ENCODE measurements at regions not wholly inside any gene's neighbourhood (a gene's known extent, or its start where the extent isn't known, plus 50 kb on each side); places are given as distances from the start of the nearest gene placed in this dataset.

DNA sequence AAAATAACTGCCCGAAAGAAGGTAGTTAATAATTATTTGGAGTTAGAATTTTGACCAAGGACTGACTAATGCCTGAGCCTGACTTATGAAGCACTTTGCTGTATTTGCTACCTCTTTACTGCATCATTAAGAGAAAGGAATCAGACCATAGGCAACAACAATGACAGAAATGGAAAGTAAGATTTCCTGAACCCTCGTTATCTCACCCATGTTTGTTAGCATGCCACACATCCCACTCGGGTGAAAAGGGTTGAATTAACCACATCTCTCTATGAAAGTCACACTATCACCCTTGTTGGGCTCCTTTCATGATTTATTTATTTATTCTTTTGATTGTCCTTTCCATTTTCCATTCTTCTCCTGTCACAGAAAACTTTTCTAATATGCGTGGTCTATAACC, 59.6 kb downstream of the OLIG3 start:
- TF ChIP-seq, protein P1, sequence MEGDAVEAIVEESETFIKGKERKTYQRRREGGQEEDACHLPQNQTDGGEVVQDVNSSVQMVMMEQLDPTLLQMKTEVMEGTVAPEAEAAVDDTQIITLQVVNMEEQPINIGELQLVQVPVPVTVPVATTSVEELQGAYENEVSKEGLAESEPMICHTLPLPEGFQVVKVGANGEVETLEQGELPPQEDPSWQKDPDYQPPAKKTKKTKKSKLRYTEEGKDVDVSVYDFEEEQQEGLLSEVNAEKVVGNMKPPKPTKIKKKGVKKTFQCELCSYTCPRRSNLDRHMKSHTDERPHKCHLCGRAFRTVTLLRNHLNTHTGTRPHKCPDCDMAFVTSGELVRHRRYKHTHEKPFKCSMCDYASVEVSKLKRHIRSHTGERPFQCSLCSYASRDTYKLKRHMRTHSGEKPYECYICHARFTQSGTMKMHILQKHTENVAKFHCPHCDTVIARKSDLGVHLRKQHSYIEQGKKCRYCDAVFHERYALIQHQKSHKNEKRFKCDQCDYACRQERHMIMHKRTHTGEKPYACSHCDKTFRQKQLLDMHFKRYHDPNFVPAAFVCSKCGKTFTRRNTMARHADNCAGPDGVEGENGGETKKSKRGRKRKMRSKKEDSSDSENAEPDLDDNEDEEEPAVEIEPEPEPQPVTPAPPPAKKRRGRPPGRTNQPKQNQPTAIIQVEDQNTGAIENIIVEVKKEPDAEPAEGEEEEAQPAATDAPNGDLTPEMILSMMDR (IDR thresholded peaks at IDR 0.05): no peak
- no peak for TF ChIP-seq ZFX (IDR thresholded peaks at IDR 0.05; ENCODE audit: borderline replicate concordance)
- H3K27ac ChIP-seq: no peak overlapping the region

DNA sequence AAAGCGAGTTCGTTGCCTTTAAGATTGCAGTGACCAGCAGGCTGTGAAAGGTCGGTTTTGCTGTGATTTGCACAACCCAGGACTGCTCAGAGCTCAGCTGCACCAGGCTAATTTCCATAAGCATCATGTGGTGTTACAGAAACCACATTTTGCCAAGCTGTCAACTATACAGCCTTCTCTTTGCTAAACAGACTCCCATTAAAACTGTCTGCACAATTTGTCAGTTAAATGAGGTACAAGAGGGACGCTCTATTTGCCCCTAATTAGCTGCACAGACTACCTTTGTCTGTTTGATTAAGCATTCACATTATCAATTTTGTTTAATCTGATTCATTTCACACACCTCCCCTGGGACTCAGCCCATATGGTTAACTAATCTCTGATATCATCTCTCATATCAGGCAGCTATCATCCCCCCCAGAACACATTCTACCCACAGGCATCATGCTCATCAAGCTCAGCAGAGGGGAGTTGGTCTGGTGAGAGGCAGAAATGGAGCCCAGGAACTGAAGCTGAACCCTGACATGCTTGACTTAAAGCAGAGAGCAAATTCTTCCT, 62.1 kb downstream of the OLIG3 start:
- H3K27ac ChIP-seq: no peak overlapping the region
- no peak for TF ChIP-seq ZFX (IDR thresholded peaks at IDR 0.05; ENCODE audit: borderline replicate concordance)
- TF ChIP-seq, protein P1 (IDR thresholded peaks at IDR 0.05): no peak

DNA sequence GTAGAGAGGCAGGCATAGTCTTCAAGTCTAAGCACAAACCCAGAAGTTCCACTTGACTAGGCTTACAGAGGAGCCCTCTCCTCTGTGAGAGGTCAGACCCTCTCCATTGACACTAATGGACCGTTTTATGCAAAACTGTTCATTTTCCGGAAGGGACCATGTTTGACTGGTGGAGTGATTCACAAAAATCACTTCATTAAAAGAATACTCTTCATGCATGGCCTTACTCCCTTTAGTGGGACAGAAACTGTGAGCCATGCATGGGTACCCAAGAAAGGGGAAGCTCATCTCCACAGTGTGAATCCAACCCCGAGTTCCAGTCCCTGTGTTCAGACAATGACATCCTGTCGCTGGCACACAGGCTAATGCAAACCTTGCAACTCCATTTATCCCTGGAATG, 63.2 kb downstream of the OLIG3 start:
- TF ChIP-seq, protein P1 (IDR thresholded peaks at IDR 0.05): no peak
- TF ChIP-seq ZFX (IDR thresholded peaks at IDR 0.05; ENCODE audit: borderline replicate concordance): no peak
- H3K27ac ChIP-seq: no peak overlapping the region

DNA sequence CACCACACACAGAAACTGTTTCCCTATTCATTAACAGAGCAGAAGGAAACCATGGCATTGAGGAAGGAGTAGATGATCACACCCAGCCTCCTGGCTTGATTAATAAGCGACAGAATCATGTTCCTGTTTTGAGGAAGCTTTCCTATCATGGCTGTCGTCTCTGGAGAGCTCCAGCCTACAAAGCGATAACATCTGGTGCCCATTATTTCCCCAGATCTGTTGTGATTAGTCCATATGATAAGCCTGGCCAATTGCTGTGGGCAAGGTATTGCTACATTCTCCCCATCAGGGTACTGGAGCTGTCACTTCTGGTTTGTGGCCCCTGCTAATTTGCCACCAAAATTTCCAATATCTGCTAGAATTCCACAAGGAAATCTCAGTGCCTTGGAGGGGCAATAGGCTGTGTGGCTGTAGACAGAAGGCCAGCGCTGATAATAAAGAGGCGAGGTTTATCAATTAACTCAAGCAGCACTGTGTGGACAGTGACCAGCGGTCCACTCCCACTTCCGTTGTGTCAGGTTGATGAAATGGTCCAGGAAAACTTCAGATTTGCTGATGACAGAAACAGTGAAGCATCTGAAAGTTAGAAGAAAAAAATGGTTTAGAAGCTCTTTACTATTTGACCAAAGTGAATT, 66.4 kb downstream of the OLIG3 start:
- TF ChIP-seq, protein P1 (IDR thresholded peaks at IDR 0.05): no peak
- no peak for TF ChIP-seq ZFX (IDR thresholded peaks at IDR 0.05; ENCODE audit: borderline replicate concordance)
- H3K27ac ChIP-seq: no peak overlapping the region

DNA sequence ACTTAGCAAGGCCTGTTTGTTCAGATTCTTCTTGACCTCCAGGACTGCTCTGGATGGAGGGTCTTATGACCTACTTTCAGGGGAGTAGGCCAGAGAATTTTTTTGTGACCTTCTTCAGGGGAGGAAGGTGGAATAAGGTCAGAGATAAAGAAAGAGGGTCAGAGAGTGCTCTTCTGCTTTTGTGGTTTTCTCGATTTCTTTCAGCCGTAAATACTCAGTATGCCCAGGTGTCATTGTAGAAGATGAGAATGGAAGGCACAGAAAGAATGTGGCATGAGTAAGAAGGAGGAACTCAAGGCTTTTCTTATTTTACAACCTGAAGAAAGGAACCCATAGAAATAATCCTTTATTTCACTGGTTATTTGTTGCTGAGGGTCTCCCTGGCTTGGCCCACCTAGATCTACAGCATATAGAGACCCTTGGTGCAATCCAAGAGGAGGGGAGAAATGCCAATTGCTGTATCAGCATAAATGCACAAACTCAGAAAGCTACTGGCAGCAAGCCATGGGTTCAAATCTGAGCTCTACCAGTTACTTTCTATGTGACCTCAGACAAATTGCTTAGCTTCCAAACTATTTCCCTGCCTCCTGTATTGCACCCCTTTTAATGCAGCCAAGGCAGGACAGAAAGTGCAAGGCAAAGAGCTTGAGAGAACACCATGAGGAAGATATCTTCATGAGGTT, 68.0 kb downstream of the OLIG3 start:
- H3K27ac ChIP-seq: no peak overlapping the region
- TF ChIP-seq, protein P1 (IDR thresholded peaks at IDR 0.05): no peak
- TF ChIP-seq ZFX (IDR thresholded peaks at IDR 0.05; ENCODE audit: borderline replicate concordance): no peak

DNA sequence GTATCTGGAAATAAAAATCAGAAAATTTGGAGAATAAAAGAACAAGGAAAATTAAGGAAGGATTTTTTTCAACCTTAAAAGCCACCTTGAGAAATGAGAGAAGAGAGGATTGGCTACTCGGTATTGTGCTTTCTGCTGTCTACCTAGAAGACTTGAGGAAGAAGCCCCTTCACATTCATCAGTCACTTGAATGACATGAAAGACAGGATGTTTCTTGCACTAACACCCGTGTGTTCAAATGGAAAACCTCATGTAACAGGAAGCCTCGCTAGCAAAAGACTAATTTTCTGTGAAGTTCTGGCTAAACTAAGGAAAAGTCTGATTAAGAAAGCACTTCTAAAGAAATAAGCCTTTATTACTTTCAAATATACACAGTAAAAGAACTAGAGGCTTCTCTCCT, 69.9 kb downstream of the OLIG3 start:
- TF ChIP-seq, protein P1 (IDR thresholded peaks at IDR 0.05): no peak
- TF ChIP-seq ZFX (IDR thresholded peaks at IDR 0.05; ENCODE audit: borderline replicate concordance): no peak
- H3K27ac ChIP-seq: no peak overlapping the region
